ENCODE measurements at regions not wholly inside any gene's neighbourhood (a gene's known extent, or its start where the extent isn't known, plus 50 kb on each side); places are given as distances from the start of the nearest gene placed in this dataset.

GRCh38 chrX:69386681-69387080, 117.4 kb upstream of the NALF2 start:
- WGBS, 2 donors (ENCODE audit: low coverage in 1 of 2): no CpG with 5 or more reads among the region's 2 CpGs
- no peaks in the 10 kb centered on the region for H3K27me3 ChIP-seq
- H3K27ac ChIP-seq: no peak overlapping the region
- no peak overlapping the region for H3K4me3 ChIP-seq
- H3K9me3 ChIP-seq: no peaks in the 10 kb centered on the region
- TF ChIP-seq POLR2A (IDR thresholded peaks at IDR 0.05) (no peak), CTCF (IDR thresholded peaks at IDR 0.05) (no peak), EP300 (IDR thresholded peaks at IDR 0.05) (no peak), POLR2AphosphoS5 (IDR thresholded peaks at IDR 0.05) (no peak)
- no peaks in the 10 kb centered on the region for H3K4me1 ChIP-seq
- no peak for ATAC-seq
- H3K36me3 ChIP-seq: no peaks in the 10 kb centered on the region

- TF ChIP-seq EP300 (IDR thresholded peaks at IDR 0.05) (no peak), CTCF (IDR thresholded peaks at IDR 0.05) (no peak), POLR2A (IDR thresholded peaks at IDR 0.05) (no peak), POLR2AphosphoS5 (IDR thresholded peaks at IDR 0.05) (no peak)
Observed at GRCh38 chrX:69379412-69379811, 124.7 kb upstream of the NALF2 start.

GRCh38 chrX:69374569-69374968, 129.6 kb upstream of the NALF2 start:
- no peaks in the 10 kb centered on the region for H3K4me1 ChIP-seq
- WGBS, 2 donors (ENCODE audit: low coverage in 1 of 2): no CpG with 5 or more reads among the region's 1 CpG
- no peaks in the 10 kb centered on the region for H3K27me3 ChIP-seq
- no peak overlapping the region for H3K27ac ChIP-seq
- TF ChIP-seq POLR2AphosphoS5 (IDR thresholded peaks at IDR 0.05) (no peak), POLR2A (IDR thresholded peaks at IDR 0.05) (no peak), EP300 (IDR thresholded peaks at IDR 0.05) (no peak), CTCF (IDR thresholded peaks at IDR 0.05) (no peak)
- H3K9me3 ChIP-seq: no peaks in the 10 kb centered on the region
- no peaks in the 10 kb centered on the region for H3K36me3 ChIP-seq
- no peak for ATAC-seq
- no peak overlapping the region for H3K4me3 ChIP-seq

More at GRCh38 chrX:69379412-69379811, 124.7 kb upstream of the NALF2 start:
- Histone ChIP-seq H3K4me1 (no peaks in the 10 kb centered on the region), H3K9me3 (no peaks in the 10 kb centered on the region), H3K27ac (no peak overlapping the region), H3K4me3 (no peak overlapping the region), H3K27me3 (no peaks in the 10 kb centered on the region), H3K36me3 (no peaks in the 10 kb centered on the region)
- no peak for ATAC-seq
- 100% methylated on average over 1 of the region's 3 CpGs; no CpG with 5 or more reads in 1 of the 2 donors for WGBS, 2 donors (ENCODE audit: low coverage in 1 of 2)

- Histone ChIP-seq H3K36me3 (no peaks in the 10 kb centered on the region), H3K4me1 (no peaks in the 10 kb centered on the region), H3K27me3 (no peaks in the 10 kb centered on the region), H3K27ac (no peak overlapping the region), H3K9me3 (no peaks in the 10 kb centered on the region), H3K4me3 (no peak overlapping the region)
- ATAC-seq: no peak
- TF ChIP-seq EP300 (IDR thresholded peaks at IDR 0.05): no peak
- TF ChIP-seq POLR2A (IDR thresholded peaks at IDR 0.05): no peak
- TF ChIP-seq POLR2AphosphoS5 (IDR thresholded peaks at IDR 0.05): no peak
- no peak for TF ChIP-seq CTCF (IDR thresholded peaks at IDR 0.05)
Observed at GRCh38 chrX:69372435-69372834, 131.7 kb upstream of the NALF2 start.

- 86% methylated on average over 1 of the region's 1 CpG; no CpG with 5 or more reads in 1 of the 2 donors for WGBS, 2 donors (ENCODE audit: low coverage in 1 of 2)
- no peak for ATAC-seq
- no peak for TF ChIP-seq POLR2AphosphoS5 (IDR thresholded peaks at IDR 0.05)
- TF ChIP-seq CTCF (IDR thresholded peaks at IDR 0.05): no peak
- TF ChIP-seq EP300 (IDR thresholded peaks at IDR 0.05): no peak
- no peak for TF ChIP-seq POLR2A (IDR thresholded peaks at IDR 0.05)
- no peaks in the 10 kb centered on the region for H3K27me3 ChIP-seq
- H3K4me1 ChIP-seq: no peaks in the 10 kb centered on the region
- no peaks in the 10 kb centered on the region for H3K36me3 ChIP-seq
- H3K27ac ChIP-seq: no peak overlapping the region
- no peak overlapping the region for H3K4me3 ChIP-seq
- H3K9me3 ChIP-seq: no peaks in the 10 kb centered on the region
Observed at GRCh38 chrX:69371159-69371558, 133.0 kb upstream of the NALF2 start.

Data from gastroesophageal sphincter (tissue), 4 donors.